ENCODE measurements at regions not wholly inside any gene's neighbourhood (a gene's known extent, or its start where the extent isn't known, plus 50 kb on each side); places are given as distances from the start of the nearest gene placed in this dataset.

- no peaks in the 10 kb centered on the region for H3K36me3 ChIP-seq
- intact Hi-C loops (cut with DNase I): no loop called here
- H3K27ac ChIP-seq: no peak overlapping the region
- DNase-seq (ENCODE audit: low spot score): no peak
- no peak for TF ChIP-seq POLR2A (IDR thresholded peaks at IDR 0.05)
- TF ChIP-seq POLR2AphosphoS5 (IDR thresholded peaks at IDR 0.05): no peak
- TF ChIP-seq, protein P1, sequence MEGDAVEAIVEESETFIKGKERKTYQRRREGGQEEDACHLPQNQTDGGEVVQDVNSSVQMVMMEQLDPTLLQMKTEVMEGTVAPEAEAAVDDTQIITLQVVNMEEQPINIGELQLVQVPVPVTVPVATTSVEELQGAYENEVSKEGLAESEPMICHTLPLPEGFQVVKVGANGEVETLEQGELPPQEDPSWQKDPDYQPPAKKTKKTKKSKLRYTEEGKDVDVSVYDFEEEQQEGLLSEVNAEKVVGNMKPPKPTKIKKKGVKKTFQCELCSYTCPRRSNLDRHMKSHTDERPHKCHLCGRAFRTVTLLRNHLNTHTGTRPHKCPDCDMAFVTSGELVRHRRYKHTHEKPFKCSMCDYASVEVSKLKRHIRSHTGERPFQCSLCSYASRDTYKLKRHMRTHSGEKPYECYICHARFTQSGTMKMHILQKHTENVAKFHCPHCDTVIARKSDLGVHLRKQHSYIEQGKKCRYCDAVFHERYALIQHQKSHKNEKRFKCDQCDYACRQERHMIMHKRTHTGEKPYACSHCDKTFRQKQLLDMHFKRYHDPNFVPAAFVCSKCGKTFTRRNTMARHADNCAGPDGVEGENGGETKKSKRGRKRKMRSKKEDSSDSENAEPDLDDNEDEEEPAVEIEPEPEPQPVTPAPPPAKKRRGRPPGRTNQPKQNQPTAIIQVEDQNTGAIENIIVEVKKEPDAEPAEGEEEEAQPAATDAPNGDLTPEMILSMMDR (IDR thresholded peaks at IDR 0.05): no peak
- H3K9me3 ChIP-seq: no peaks in the 10 kb centered on the region
- H3K4me3 ChIP-seq: no peak overlapping the region
- H3K27me3 ChIP-seq (replicated peaks; ENCODE audit: insufficient read depth): no peaks in the 10 kb centered on the region
- no peaks in the 10 kb centered on the region for H3K4me1 ChIP-seq (replicated peaks)
Measured at GRCh38 chr1:177334903-177335302, 164.1 kb downstream of the BRINP2 start.

GRCh38 chr1:177333936-177334595 is 163.3 kb downstream of the BRINP2 start:
- 67% methylated on average over 4 of the region's 4 CpGs for WGBS
- no peak for DNase-seq (ENCODE audit: low spot score)
- H3K4me3 ChIP-seq: no peak overlapping the region
- no peak overlapping the region for H3K27ac ChIP-seq
- no peaks in the 10 kb centered on the region for H3K4me1 ChIP-seq (replicated peaks)
- H3K27me3 ChIP-seq (replicated peaks; ENCODE audit: insufficient read depth): no peaks in the 10 kb centered on the region
- no peaks in the 10 kb centered on the region for H3K9me3 ChIP-seq
- H3K36me3 ChIP-seq: no peaks in the 10 kb centered on the region
- TF ChIP-seq, protein P1 (IDR thresholded peaks at IDR 0.05): no peak
- TF ChIP-seq POLR2A (IDR thresholded peaks at IDR 0.05) (no peak), POLR2AphosphoS5 (IDR thresholded peaks at IDR 0.05) (no peak)
- intact Hi-C loops (cut with DNase I): no loop called here
